Umbilical cord (tissue), 1 donor: ENCODE measurements at regions not wholly inside any gene's neighbourhood (a gene's known extent, or its start where the extent isn't known, plus 50 kb on each side); places are given as distances from the start of the nearest gene placed in this dataset.
A peak's percentile ranks its signal among the peaks of the same experiment; 100 is the strongest.
"Not testable (repeated sequence)": the region's sequence is repeated elsewhere in the genome, so short reads cannot be mapped to it uniquely, and the experiment has no call there.

ENCODE experiments used
- DNase-seq: peaks from one replicate; pipeline ENCODE4 v3.0.0-alpha.2; 2015; ENCODE audit warnings: low spot score

- peak; percentile 91 for DNase-seq
Measured at GRCh38 chr10:109282510-109282909, 640.8 kb downstream of the XPNPEP1 start.

- no peak for DNase-seq
Measured at GRCh38 chr10:109281347-109281746, 642.0 kb downstream of the XPNPEP1 start.

- DNase-seq: no peak
Measured at GRCh38 chr10:109280837-109281236, 642.5 kb downstream of the XPNPEP1 start.

- no peak for DNase-seq
Measured at GRCh38 chr10:109277456-109277855, 645.9 kb downstream of the XPNPEP1 start.

- peak; percentile 27 for DNase-seq
Measured at GRCh38 chr10:109275960-109276359, 647.4 kb downstream of the XPNPEP1 start.

- DNase-seq: no peak
Measured at GRCh38 chr10:109274681-109275080, 648.6 kb downstream of the XPNPEP1 start.

- DNase-seq: no peak
Measured at GRCh38 chr10:109270173-109270572, 653.1 kb downstream of the XPNPEP1 start.

GRCh38 chr10:109264004-109264403, 659.3 kb downstream of the XPNPEP1 start:
- DNase-seq: no peak

- DNase-seq: no peak
Measured at GRCh38 chr10:109261231-109261630, 662.1 kb downstream of the XPNPEP1 start.

GRCh38 chr10:109259293-109259692, 664.0 kb downstream of the XPNPEP1 start:
- DNase-seq: no peak

GRCh38 chr10:109253306-109253705, 670.0 kb downstream of the XPNPEP1 start:
- no peak for DNase-seq

- DNase-seq: no peak
Measured at GRCh38 chr10:109250152-109250551, 673.2 kb downstream of the XPNPEP1 start.

GRCh38 chr10:109247814-109248213, 675.5 kb downstream of the XPNPEP1 start:
- DNase-seq: peak; percentile 14

- no peak for DNase-seq
Measured at GRCh38 chr10:109245821-109246220, 677.5 kb downstream of the XPNPEP1 start.

GRCh38 chr10:109239371-109239770, 683.9 kb downstream of the XPNPEP1 start:
- no peak for DNase-seq

GRCh38 chr10:109237682-109238081, 685.6 kb downstream of the XPNPEP1 start:
- DNase-seq: no peak

- no peak for DNase-seq
Measured at GRCh38 chr10:109237050-109237449, 686.3 kb downstream of the XPNPEP1 start.

GRCh38 chr10:109223533-109223932, 699.8 kb downstream of the XPNPEP1 start:
- not testable (repeated sequence) for DNase-seq

GRCh38 chr10:109219935-109220605, 703.2 kb downstream of the XPNPEP1 start:
- DNase-seq: no peak

GRCh38 chr10:109218207-109218606, 705.1 kb downstream of the XPNPEP1 start:
- DNase-seq: no peak

- no peak for DNase-seq
Measured at GRCh38 chr10:109215291-109216075, 707.8 kb downstream of the XPNPEP1 start.

GRCh38 chr10:109214891-109215290, 708.4 kb downstream of the XPNPEP1 start:
- DNase-seq: not testable (repeated sequence)

- no peak for DNase-seq
Measured at GRCh38 chr10:109207361-109207760, 716.0 kb downstream of the XPNPEP1 start.
